HCT116 (cell line): ENCODE measurements at regions not wholly inside any gene's neighbourhood (a gene's known extent, or its start where the extent isn't known, plus 50 kb on each side); places are given as distances from the start of the nearest gene placed in this dataset.

Source experiments
- ATAC-seq: fragments of 200-7000 bp; cut with Tn5 transposase; 2 replicates; pipeline ENCODE4 v1.9.1; 2020; ENCODE audit warnings: mild to moderate bottlenecking, moderate library complexity
- BruUV-seq: library from RNA; stranded (reverse); fragments of 400-500 nt; replicated peaks from 2 replicates; lab custom pipeline; 2021; lab: Mats Ljungman, UMichigan
- CTCF ChIA-PET: fragments of 300-600 bp; sonication (Branson Sonifier 250); formaldehyde crosslinking; loops from one replicate; lab custom pipeline; 2021; ENCODE audit warnings: antibody characterized with exemption; lab: Charles Lee
- POLR2A ChIA-PET: fragments of 300-600, 350-600 bp; sonication (Branson Sonifier 250); formaldehyde crosslinking; loops from one replicate; lab custom pipeline; 2021; ENCODE audit warnings: antibody characterized with exemption; lab: Charles Lee
- RAD21 ChIA-PET, 2 experiments: fragments of 300-600 bp; sonication (Branson Sonifier 250); formaldehyde crosslinking; loops; one replicate each; lab custom pipeline; 2023; ENCODE audit warnings: low total read pairs in 2 of 2; ENCODE audit not compliant: uncharacterized antibody in 2 of 2, unreplicated experiment in 2 of 2, low non-redundant PET in 1 of 2; lab: Charles Lee
- DNase-seq: peaks from one replicate; pipeline ENCODE4 v3.0.0-alpha.2; 2010; ENCODE audit warnings: low read depth, low spot score
- H2AFZ ChIP-seq: fragments of 200-600 bp; shearing (Covaris generic), sonication (generic); 2 replicates; pipeline ENCODE4 v1.6.1; 2017; ENCODE audit warnings: low read depth, mixed run types, mixed read lengths, antibody characterized with exemption, low read length; ENCODE audit not compliant: poor library complexity, severe bottlenecking
- H3K27ac ChIP-seq: 2 replicates; pipeline ENCODE4 v1.5.1; 2012; ENCODE audit warnings: low read depth, low read length
- H3K27me3 ChIP-seq: fragments of 200-600 bp; sonication (generic); 2 replicates; pipeline ENCODE4 v1.6.1; 2016; ENCODE audit warnings: mixed run types, low read length, mixed read lengths; ENCODE audit not compliant: insufficient read depth
- H3K36me3 ChIP-seq, 2 experiments: fragments of 200-500 bp in 1 of 2; fragments of 200-600 bp in 1 of 2; sonication (Bioruptor generic) in 1 of 2; sonication (generic) in 1 of 2; 2 replicates each; pipeline versions ENCODE4 v1.5.1 to v1.6.1; 2014 to 2016; ENCODE audit warnings: low read length in 2 of 2, inconsistent platforms in 1 of 2, mixed read lengths in 1 of 2, mixed run types in 1 of 2; ENCODE audit not compliant: insufficient read depth in 2 of 2, control insufficient read depth in 1 of 2
- H3K4me1 ChIP-seq, 2 experiments: fragments of 200-600 bp in 1 of 2; sonication (generic) in 1 of 2; 2 replicates each; pipeline versions ENCODE4 v1.5.1 to v1.6.1; 2012 to 2017; ENCODE audit warnings: low read length in 2 of 2, inconsistent platforms in 1 of 2, mild to moderate bottlenecking in 1 of 2, mixed read lengths in 1 of 2, mixed run types in 1 of 2, moderate library complexity in 1 of 2; ENCODE audit not compliant: insufficient read depth in 2 of 2, control insufficient read depth in 1 of 2
- H3K4me2 ChIP-seq: fragments of 200-600 bp; sonication (generic); 2 replicates; pipeline ENCODE4 v1.6.1; 2017; ENCODE audit warnings: mixed run types, low read length, mixed read lengths
- H3K4me3 ChIP-seq, 2 experiments: fragments of 200-600 bp in 1 of 2; sonication (generic) in 1 of 2; replicated peaks in 1 of 2; 2 replicates each; pipeline ENCODE4 v1.5.1; 2011 to 2016; ENCODE audit warnings: low read length in 2 of 2, control low read depth in 1 of 2, low read depth in 1 of 2, mild to moderate bottlenecking in 1 of 2, mixed read lengths in 1 of 2, mixed run types in 1 of 2
- H3K79me2 ChIP-seq: fragments of 200-600 bp; sonication (generic); 2 replicates; pipeline ENCODE4 v1.6.1; 2017; ENCODE audit warnings: mild to moderate bottlenecking, mixed run types, low read length, moderate library complexity, mixed read lengths; ENCODE audit not compliant: insufficient read depth
- H3K9ac ChIP-seq: fragments of 200-600 bp; sonication (generic); 2 replicates; pipeline ENCODE4 v1.6.1; 2016; ENCODE audit warnings: low read length, mixed read lengths
- H3K9me2 ChIP-seq: fragments of 200-600 bp; sonication (generic), shearing (Covaris generic); 2 replicates; pipeline ENCODE4 v1.6.1; 2017; ENCODE audit warnings: mixed run types, mild to moderate bottlenecking, moderate library complexity; ENCODE audit not compliant: insufficient read depth
- H3K9me3 ChIP-seq, 2 experiments: fragments of 200-500 bp in 1 of 2; fragments of 200-600 bp in 1 of 2; sonication (Bioruptor generic) in 1 of 2; sonication (generic) in 1 of 2; 2 replicates each; pipeline ENCODE4 v1.6.1; 2014 to 2017; ENCODE audit warnings: low read length in 2 of 2, mixed read lengths in 2 of 2, inconsistent platforms in 1 of 2, low read depth in 1 of 2, mild to moderate bottlenecking in 1 of 2, mixed run types in 1 of 2, moderate library complexity in 1 of 2; ENCODE audit not compliant: control insufficient read depth in 1 of 2, insufficient read depth in 1 of 2
- H4K20me1 ChIP-seq: fragments of 200-600 bp; sonication (generic), shearing (Covaris generic); 2 replicates; pipeline ENCODE4 v1.6.1; 2017; ENCODE audit warnings: mixed run types, mild to moderate bottlenecking, moderate library complexity; ENCODE audit not compliant: insufficient read depth
- ELF1 ChIP-seq: IDR thresholded peaks from 2 replicates; pipeline ENCODE4 v1.6.1; 2012; ENCODE audit warnings: low read depth, borderline replicate concordance
- EZH2 ChIP-seq: fragments of 200-600 bp; sonication (generic); IDR thresholded peaks from 2 replicates; pipeline ENCODE4 v1.6.1; 2017; ENCODE audit warnings: antibody characterized with exemption, mixed run types
- FOSL1 ChIP-seq: IDR thresholded peaks from 2 replicates; pipeline ENCODE4 v1.6.1; 2012; ENCODE audit warnings: low read depth
- JUND ChIP-seq: IDR thresholded peaks from 2 replicates; pipeline ENCODE4 v1.6.1; 2012
- POLR2AphosphoS5 ChIP-seq: IDR thresholded peaks from 2 replicates; pipeline ENCODE4 v1.6.1; 2011; ENCODE audit warnings: mild to moderate bottlenecking, low read depth, low read length, moderate library complexity
- SIN3A ChIP-seq: IDR thresholded peaks from 2 replicates; pipeline ENCODE4 v1.6.1; 2012; ENCODE audit warnings: low read depth
- SP1 ChIP-seq: IDR thresholded peaks from 2 replicates; pipeline ENCODE4 v1.6.1; 2012; ENCODE audit warnings: low read depth
- SRF ChIP-seq: IDR thresholded peaks from 2 replicates; pipeline ENCODE4 v1.6.1; 2012; ENCODE audit warnings: low read depth
- TCF7L2 ChIP-seq: IDR thresholded peaks from 2 replicates; pipeline ENCODE4 v1.7.0; 2011; ENCODE audit warnings: borderline replicate concordance, inconsistent platforms; ENCODE audit not compliant: insufficient read depth, insufficient read length; ENCODE audit errors: extremely low read depth
- YY1 ChIP-seq: IDR thresholded peaks from 2 replicates; pipeline ENCODE4 v1.6.1; 2011; ENCODE audit warnings: low read length, low read depth, moderate library complexity, mild to moderate bottlenecking; ENCODE audit not compliant: insufficient replicate concordance; ENCODE audit errors: extremely low read depth
- ZNF274 ChIP-seq: fragments of 200-500 bp; sonication (Bioruptor generic); IDR thresholded peaks from 2 replicates; pipeline ENCODE4 v1.6.1; 2014; ENCODE audit warnings: mild to moderate bottlenecking, low read depth, low read length, inconsistent platforms
- intact Hi-C: fragments of 100-400 bp; cut with micrococcal nuclease; formaldehyde crosslinking; loops from 2 replicates; pipeline ENCODE4 v1.10.0; 2022
- TF ChIP-seq, protein P1 (sequence below): IDR thresholded peaks from 2 replicates; pipeline ENCODE4 v1.6.1; 2012; ENCODE audit warnings: low read depth

DNA sequence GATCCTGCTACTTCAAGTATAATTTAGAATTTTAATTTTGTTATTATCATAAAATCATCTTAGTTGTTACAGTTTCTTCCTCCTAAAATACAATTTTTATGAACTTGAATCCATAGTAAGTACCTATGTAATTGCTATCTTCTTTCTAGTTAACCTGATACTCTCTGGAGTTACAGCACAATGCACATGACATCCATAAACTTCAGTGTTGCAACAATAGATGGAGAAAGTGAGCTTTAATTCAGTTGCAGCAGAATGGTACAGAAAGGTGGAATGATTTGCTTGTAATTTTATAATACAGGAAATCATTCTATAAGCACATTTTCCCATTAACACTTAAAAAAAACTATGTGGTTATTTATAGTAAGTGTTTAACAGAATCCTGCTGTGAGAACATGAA lies 372.0 kb downstream of the CDH9 start:
- CTCF ChIA-PET: no interaction called here
- no TSS peak for BruUV-seq
- Histone ChIP-seq H3K36me3 (no peaks in the 10 kb centered on the region), H3K9me3 (peaks cover 0 to 14% of the 10 kb centered on the region in 2 experiments), H3K9me2 (no peaks in the 10 kb centered on the region), H4K20me1 (no peaks in the 10 kb centered on the region), H3K9ac (no peak overlapping the region), H3K4me1 (no peaks in the 10 kb centered on the region), H3K27me3 (no peaks in the 10 kb centered on the region), H3K4me3 (no peak overlapping the region), H3K79me2 (no peaks in the 10 kb centered on the region), H2AFZ (no peak overlapping the region), H3K4me2 (no peak overlapping the region), H3K27ac (no peak overlapping the region)
- POLR2A ChIA-PET: no interaction called here
- RAD21 ChIA-PET: no interaction called here
- TF ChIP-seq, protein P1, sequence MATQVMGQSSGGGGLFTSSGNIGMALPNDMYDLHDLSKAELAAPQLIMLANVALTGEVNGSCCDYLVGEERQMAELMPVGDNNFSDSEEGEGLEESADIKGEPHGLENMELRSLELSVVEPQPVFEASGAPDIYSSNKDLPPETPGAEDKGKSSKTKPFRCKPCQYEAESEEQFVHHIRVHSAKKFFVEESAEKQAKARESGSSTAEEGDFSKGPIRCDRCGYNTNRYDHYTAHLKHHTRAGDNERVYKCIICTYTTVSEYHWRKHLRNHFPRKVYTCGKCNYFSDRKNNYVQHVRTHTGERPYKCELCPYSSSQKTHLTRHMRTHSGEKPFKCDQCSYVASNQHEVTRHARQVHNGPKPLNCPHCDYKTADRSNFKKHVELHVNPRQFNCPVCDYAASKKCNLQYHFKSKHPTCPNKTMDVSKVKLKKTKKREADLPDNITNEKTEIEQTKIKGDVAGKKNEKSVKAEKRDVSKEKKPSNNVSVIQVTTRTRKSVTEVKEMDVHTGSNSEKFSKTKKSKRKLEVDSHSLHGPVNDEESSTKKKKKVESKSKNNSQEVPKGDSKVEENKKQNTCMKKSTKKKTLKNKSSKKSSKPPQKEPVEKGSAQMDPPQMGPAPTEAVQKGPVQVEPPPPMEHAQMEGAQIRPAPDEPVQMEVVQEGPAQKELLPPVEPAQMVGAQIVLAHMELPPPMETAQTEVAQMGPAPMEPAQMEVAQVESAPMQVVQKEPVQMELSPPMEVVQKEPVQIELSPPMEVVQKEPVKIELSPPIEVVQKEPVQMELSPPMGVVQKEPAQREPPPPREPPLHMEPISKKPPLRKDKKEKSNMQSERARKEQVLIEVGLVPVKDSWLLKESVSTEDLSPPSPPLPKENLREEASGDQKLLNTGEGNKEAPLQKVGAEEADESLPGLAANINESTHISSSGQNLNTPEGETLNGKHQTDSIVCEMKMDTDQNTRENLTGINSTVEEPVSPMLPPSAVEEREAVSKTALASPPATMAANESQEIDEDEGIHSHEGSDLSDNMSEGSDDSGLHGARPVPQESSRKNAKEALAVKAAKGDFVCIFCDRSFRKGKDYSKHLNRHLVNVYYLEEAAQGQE: no peak
- TF ChIP-seq POLR2AphosphoS5: no peak
- TF ChIP-seq ELF1: no peak
- no peak for TF ChIP-seq JUND
- TF ChIP-seq TCF7L2: no peak
- no peak for TF ChIP-seq SRF
- DNase-seq: no peak
- intact Hi-C loops: no loop called here
- ATAC-seq: no peak

DNA sequence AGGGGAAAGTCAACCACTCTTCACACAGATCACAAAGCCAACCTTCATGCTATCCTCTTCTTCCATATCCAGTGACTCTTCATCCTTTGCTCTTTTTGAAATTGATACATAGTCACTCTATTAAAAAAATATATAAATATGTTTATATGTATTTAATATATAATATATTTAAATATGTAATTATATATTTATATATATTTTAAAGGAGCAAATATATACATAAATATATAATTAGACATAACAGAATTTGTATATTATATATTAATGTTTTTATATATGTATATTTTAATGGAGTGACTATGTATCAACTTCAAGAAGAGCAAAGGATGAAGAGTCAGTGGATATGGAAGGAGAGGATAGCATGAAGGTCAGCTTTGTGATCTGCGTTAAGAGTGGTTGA lies 374.9 kb downstream of the CDH9 start:
- Histone ChIP-seq H3K27ac (no peak overlapping the region), H3K9me3 (peaks cover 8 to 9% of the 10 kb centered on the region in 2 experiments), H3K27me3 (no peaks in the 10 kb centered on the region), H3K9me2 (no peaks in the 10 kb centered on the region), H3K9ac (no peak overlapping the region), H3K36me3 (no peaks in the 10 kb centered on the region), H3K4me1 (no peaks in the 10 kb centered on the region), H3K4me2 (no peak overlapping the region), H3K79me2 (no peaks in the 10 kb centered on the region), H3K4me3 (no peak overlapping the region), H4K20me1 (no peaks in the 10 kb centered on the region), H2AFZ (no peak overlapping the region)
- CTCF ChIA-PET: no interaction called here
- POLR2A ChIA-PET: no interaction called here
- ATAC-seq (no peak), DNase-seq (no peak)
- intact Hi-C loops: no loop called here
- TF ChIP-seq SP1 (no peak), ELF1 (no peak), EZH2 (no peak), SIN3A (no peak), TCF7L2 (no peak), YY1 (no peak), ZNF274 (no peak), FOSL1 (no peak)
- RAD21 ChIA-PET: no interaction called here
- no TSS peak for BruUV-seq
